NCI-H510A (cell line): ENCODE measurements at regions not wholly inside any gene's neighbourhood (a gene's known extent, or its start where the extent isn't known, plus 50 kb on each side); places are given as distances from the start of the nearest gene placed in this dataset.
"Not testable (repeated sequence)": the region's sequence is repeated elsewhere in the genome, so short reads cannot be mapped to it uniquely, and the experiment has no call there.

Experiments used
- DNase-seq: peaks from one replicate; lab custom pipeline; 2025; lab: John Stamatoyannopoulos, UW

- no peak for DNase-seq
Measured at GRCh38 chr3:147471741-147472140, 62.6 kb downstream of the ZIC1 start.

- no peak for DNase-seq
Measured at GRCh38 chr3:147472846-147473245, 63.7 kb downstream of the ZIC1 start.

- no peak for DNase-seq
Measured at GRCh38 chr3:147483145-147483544, 74.0 kb downstream of the ZIC1 start.

GRCh38 chr3:147483578-147483977 is 74.4 kb downstream of the ZIC1 start:
- no peak for DNase-seq

GRCh38 chr3:147493065-147493464 is 83.9 kb downstream of the ZIC1 start:
- no peak for DNase-seq

- no peak for DNase-seq
Measured at GRCh38 chr3:147493666-147494065, 84.5 kb downstream of the ZIC1 start.

- no peak for DNase-seq
Measured at GRCh38 chr3:147497286-147497685, 88.1 kb downstream of the ZIC1 start.

GRCh38 chr3:147507638-147508286 is 98.6 kb downstream of the ZIC1 start:
- no peak for DNase-seq

GRCh38 chr3:147509448-147509847 is 100.3 kb downstream of the ZIC1 start:
- no peak for DNase-seq

GRCh38 chr3:147513785-147514184 is 104.6 kb downstream of the ZIC1 start:
- DNase-seq = no peak

- no peak for DNase-seq
Measured at GRCh38 chr3:147514366-147515160, 105.4 kb downstream of the ZIC1 start.

- no peak for DNase-seq
Measured at GRCh38 chr3:147518465-147518864, 109.3 kb downstream of the ZIC1 start.

- no peak for DNase-seq
Measured at GRCh38 chr3:147521646-147522045, 112.5 kb downstream of the ZIC1 start.

- DNase-seq = not testable (repeated sequence)
Measured at GRCh38 chr3:147522780-147523179, 113.6 kb downstream of the ZIC1 start.

- no peak for DNase-seq
Measured at GRCh38 chr3:147529551-147529950, 120.4 kb downstream of the ZIC1 start.

- no peak for DNase-seq
Measured at GRCh38 chr3:147538034-147538433, 128.9 kb downstream of the ZIC1 start.

- no peak for DNase-seq
Measured at GRCh38 chr3:147540921-147541320, 131.8 kb downstream of the ZIC1 start.

- no peak for DNase-seq
Measured at GRCh38 chr3:147544290-147544689, 135.1 kb downstream of the ZIC1 start.

GRCh38 chr3:147551491-147551890 is 142.3 kb downstream of the ZIC1 start:
- no peak for DNase-seq

- no peak for DNase-seq
Measured at GRCh38 chr3:147554332-147554731, 145.2 kb downstream of the ZIC1 start.

- no peak for DNase-seq
Measured at GRCh38 chr3:147572970-147573340, 163.8 kb downstream of the ZIC1 start.

GRCh38 chr3:147574621-147575020 is 165.5 kb downstream of the ZIC1 start:
- no peak for DNase-seq

- DNase-seq = no peak
Measured at GRCh38 chr3:147575391-147575790, 166.2 kb downstream of the ZIC1 start.

- no peak for DNase-seq
Measured at GRCh38 chr3:147582642-147583041, 173.5 kb downstream of the ZIC1 start.
